K562 (cell line): ENCODE measurements at regions not wholly inside any gene's neighbourhood (a gene's known extent, or its start where the extent isn't known, plus 50 kb on each side); places are given as distances from the start of the nearest gene placed in this dataset.

Experiments used
- ATAC-seq: fragments of 200-7000 bp; cut with Tn5 transposase; 3 replicates; pipeline ENCODE4 v1.9.1; 2020; ENCODE audit warnings: moderate library complexity
- BruUV-seq: library from RNA; stranded (reverse); fragments of 400-500 nt; replicated peaks from 2 replicates; lab custom pipeline; 2021; lab: Mats Ljungman, UMichigan
- CTCF ChIA-PET: fragments of 300-600 bp; formaldehyde crosslinking; extraction: SDS; loops from one replicate; lab custom pipeline; 2021; ENCODE audit warnings: low intra/inter-chr PET ratio; lab: Yijun Ruan, JAX
- POLR2A ChIA-PET: fragments of 300-600, 350-650 bp; sonication (Branson Sonifier 250); formaldehyde crosslinking; extraction: SDS; loops from one replicate; lab custom pipeline; 2021; ENCODE audit warnings: antibody characterized with exemption, inconsistent platforms; lab: Yijun Ruan, JAX
- DNase-seq, 4 experiments: peaks; one replicate each; pipeline versions ENCODE4 v3.0.0 to v3.0.0-alpha.2; 2011 to 2018; ENCODE audit warnings: low spot score in 3 of 4, mixed read lengths in 3 of 4; ENCODE audit errors: extremely low read depth in 1 of 4
- FAIRE-seq: peaks from 2 replicates; lab custom pipeline; 2011; peaks lifted over from hg19 to GRCh38; lab: Jason Lieb, UNC
- H2AFZ ChIP-seq: 2 replicates; pipeline ENCODE4 v1.6.0; 2011; ENCODE audit warnings: low read depth, low read length, control low read depth, inconsistent platforms
- H3K27ac ChIP-seq: fragments of 200-600 bp; 3 replicates; pipeline ENCODE4 v1.8.0; 2011; ENCODE audit warnings: low read depth, mild to moderate bottlenecking, control low read depth, inconsistent platforms, low read length, moderate library complexity, mixed read lengths; ENCODE audit errors: extremely low read depth
- H3K27me3 ChIP-seq, 2 experiments: fragments of 300-600 bp in 1 of 2; 2 replicates in 1 of 2; 3 replicates in 1 of 2; pipeline versions ENCODE4 v1.6.0 to v1.8.0; 2011; ENCODE audit warnings: inconsistent platforms in 2 of 2, low read length in 2 of 2, mild to moderate bottlenecking in 1 of 2, mixed read lengths in 1 of 2, moderate library complexity in 1 of 2; ENCODE audit not compliant: control insufficient read depth in 2 of 2, insufficient read depth in 2 of 2
- H3K36me3 ChIP-seq: fragments of 300-600 bp; 3 replicates; pipeline ENCODE4 v1.8.0; 2011; ENCODE audit warnings: mild to moderate bottlenecking, low read length, inconsistent platforms; ENCODE audit not compliant: control insufficient read depth, insufficient read depth
- H3K4me1 ChIP-seq, 2 experiments: fragments of 200-600 bp in 1 of 2; replicated peaks in 1 of 2; 2 replicates in 1 of 2; 3 replicates in 1 of 2; pipeline versions ENCODE4 v1.5.1 to v1.8.0; 2011; ENCODE audit warnings: inconsistent platforms in 2 of 2, low read length in 2 of 2, mild to moderate bottlenecking in 1 of 2, mixed read lengths in 1 of 2, moderate library complexity in 1 of 2; ENCODE audit not compliant: control insufficient read depth in 2 of 2, insufficient read depth in 2 of 2
- H3K4me2 ChIP-seq: 2 replicates; pipeline ENCODE4 v1.6.1; 2011; ENCODE audit warnings: low read length, control low read depth, inconsistent platforms, mixed read lengths; ENCODE audit not compliant: insufficient read depth
- H3K4me3 ChIP-seq: fragments of 200-600 bp; sonication (generic), shearing (Covaris generic); 2 replicates; pipeline ENCODE4 v1.5.1; 2016; ENCODE audit warnings: control low read depth, inconsistent platforms
- H3K79me2 ChIP-seq: fragments of 200-600 bp; 3 replicates; pipeline ENCODE4 v1.8.0; 2011; ENCODE audit warnings: low read length, inconsistent platforms; ENCODE audit not compliant: control insufficient read depth, insufficient read depth
- H3K9ac ChIP-seq, 2 experiments: 2 replicates each; pipeline versions ENCODE4 v1.6.0 to v1.6.1; 2011; ENCODE audit warnings: low read depth in 2 of 2, low read length in 2 of 2, control low read depth in 1 of 2, inconsistent platforms in 1 of 2, mild to moderate bottlenecking in 1 of 2, mixed read lengths in 1 of 2; ENCODE audit not compliant: insufficient read depth in 1 of 2
- H3K9me1 ChIP-seq: one replicate; pipeline ENCODE4 v1.6.0; 2011; ENCODE audit warnings: inconsistent platforms, mild to moderate bottlenecking, low read length, moderate library complexity; ENCODE audit not compliant: control insufficient read depth, insufficient read depth
- H3K9me3 ChIP-seq: replicated peaks from 2 replicates; pipeline ENCODE4 v1.5.1; 2011; ENCODE audit warnings: low read depth, low read length, inconsistent platforms; ENCODE audit not compliant: control insufficient read depth, insufficient read depth
- H4K20me1 ChIP-seq: replicated peaks from 2 replicates; pipeline ENCODE4 v1.6.1; 2011; ENCODE audit warnings: low read length, inconsistent platforms, mixed read lengths; ENCODE audit not compliant: control insufficient read depth, insufficient read depth
- ZMIZ1 ChIP-seq, 2 experiments: fragments of 150-350 bp in 1 of 2; IDR thresholded peaks; 2 replicates each; pipeline ENCODE4 v1.6.1; 2012 to 2016; ENCODE audit warnings: low read depth in 2 of 2, low read length in 2 of 2, mild to moderate bottlenecking in 1 of 2, moderate library complexity in 1 of 2
- WGBS: fragments of 100-300 bp; shearing (Covaris generic); methylation state at CpG from one replicate; pipeline ENCODE4 v1.1.6; 2016; ENCODE audit warnings: low coverage, mixed read lengths; ENCODE audit not compliant: insufficient coverage; ENCODE audit errors: missing lambda C conversion rate; 5-methylcytosine and 5-hydroxymethylcytosine counted together
- in situ Hi-C: fragments of 300-500 bp; cut with MboI; formaldehyde crosslinking; loops from 4 replicates; pipeline ENCODE4 v1.15.0; 2018; ENCODE audit warnings: inconsistent platforms, mixed read lengths
- intact Hi-C: fragments of 100-400 bp; cut with micrococcal nuclease; formaldehyde crosslinking; loops from 2 replicates; pipeline ENCODE4 v1.14.2; 2022

GRCh38 chr7:155167706-155168365 lies 97.7 kb downstream of the HTR5A start:
- TF ChIP-seq ZMIZ1 (IDR thresholded peaks at IDR 0.05; ENCODE audit: low read depth in 2 of 2, low read length in 2 of 2), result no peak

More at GRCh38 chr7:155167706-155168365, 97.7 kb downstream of the HTR5A start:
- Histone ChIP-seq H3K9me3 (no peaks in the 10 kb centered on the region), H3K4me3 (no peak overlapping the region), H3K4me1 (peaks cover 0 to 12% of the 10 kb centered on the region in 2 experiments; a peak in 1 of 5 replicates), H3K9ac (no peak overlapping the region), H3K79me2 (no peaks in the 10 kb centered on the region), H3K36me3 (no peaks in the 10 kb centered on the region), H3K9me1 (no peaks in the 10 kb centered on the region), H4K20me1 (no peaks in the 10 kb centered on the region), H2AFZ (no peak overlapping the region), H3K4me2 (no peak overlapping the region), H3K27me3 (peaks cover 74 to 94% of the 10 kb centered on the region in 2 experiments), H3K27ac (no peak overlapping the region)
- under 1% methylated on average over 19 of the region's 19 CpGs for WGBS
- FAIRE-seq (no peak), ATAC-seq (no peak), DNase-seq (no peak)
- ChIA-PET CTCF (interaction anchor here (0.7 kb wide), 1 partner anchor 254 kb away, joined by 3 read pairs; no protein-coding TSS in a partner anchor), POLR2A (interaction anchor here (1.3 kb wide), 1 partner anchor 37 kb away, joined by 4 read pairs; no protein-coding TSS in a partner anchor)
- no TSS peak for BruUV-seq
- intact Hi-C loops, result no loop called here
- in situ Hi-C loops, result no loop called here
